ENCODE measurements at regions not wholly inside any gene's neighbourhood (a gene's known extent, or its start where the extent isn't known, plus 50 kb on each side); places are given as distances from the start of the nearest gene placed in this dataset.
"Not testable (repeated sequence)": the region's sequence is repeated elsewhere in the genome, so short reads cannot be mapped to it uniquely, and the experiment has no call there.

GRCh38 chr3:10645800-10646199 is 140.4 kb upstream of the ATP2B2 start:
- Histone ChIP-seq H3K27me3 (replicated peaks) (peaks cover 20% of the 10 kb centered on the region), H3K27ac (no peak overlapping the region), H3K4me3 (no peak overlapping the region), H3K36me3 (no peaks in the 10 kb centered on the region), H3K9me3 (replicated peaks) (no peaks in the 10 kb centered on the region), H3K4me1 (replicated peaks) (no peaks in the 10 kb centered on the region)
- DNase-seq (ENCODE audit: low read depth in 1 of 2, low spot score in 2 of 2): no peak

- Histone ChIP-seq H3K9me3 (replicated peaks) (no peaks in the 10 kb centered on the region), H3K27me3 (replicated peaks) (peaks cover 20% of the 10 kb centered on the region), H3K36me3 (no peaks in the 10 kb centered on the region), H3K27ac (no peak overlapping the region), H3K4me1 (replicated peaks) (no peaks in the 10 kb centered on the region), H3K4me3 (no peak overlapping the region)
- no peak for DNase-seq (ENCODE audit: low read depth in 1 of 2, low spot score in 2 of 2)
These were observed 141.3 kb upstream of the ATP2B2 start for GRCh38 chr3:10646531-10647335.

- no peak for DNase-seq (ENCODE audit: low read depth in 1 of 2, low spot score in 2 of 2)
- no peaks in the 10 kb centered on the region for H3K4me1 ChIP-seq (replicated peaks)
These were observed 142.0 kb upstream of the ATP2B2 start for GRCh38 chr3:10647376-10647775.

GRCh38 chr3:10648181-10648580 is 142.8 kb upstream of the ATP2B2 start:
- Histone ChIP-seq H3K4me3 (no peak overlapping the region), H3K27ac (no peak overlapping the region), H3K27me3 (replicated peaks) (peaks cover 16% of the 10 kb centered on the region), H3K36me3 (no peaks in the 10 kb centered on the region), H3K4me1 (replicated peaks) (no peaks in the 10 kb centered on the region), H3K9me3 (replicated peaks) (no peaks in the 10 kb centered on the region)
- no peak for DNase-seq (ENCODE audit: low read depth in 1 of 2, low spot score in 2 of 2)

More at GRCh38 chr3:10647376-10647775, 142.0 kb upstream of the ATP2B2 start:
- Histone ChIP-seq H3K9me3 (replicated peaks) (no peaks in the 10 kb centered on the region), H3K36me3 (no peaks in the 10 kb centered on the region), H3K4me3 (no peak overlapping the region), H3K27ac (no peak overlapping the region), H3K27me3 (replicated peaks) (peaks cover 20% of the 10 kb centered on the region)

- H3K27ac ChIP-seq; DNase-seq (ENCODE audit: low read depth in 1 of 2, low spot score in 2 of 2); H3K4me3 ChIP-seq; H3K36me3 ChIP-seq; H3K4me1 ChIP-seq (replicated peaks); H3K9me3 ChIP-seq (replicated peaks): not testable (repeated sequence)
- peaks cover 12% of the 10 kb centered on the region; the same call in 1 of the 2 replicates for H3K27me3 ChIP-seq (replicated peaks)
These were observed 144.1 kb upstream of the ATP2B2 start for GRCh38 chr3:10649463-10649862.

- Histone ChIP-seq H3K4me1 (replicated peaks) (no peaks in the 10 kb centered on the region), H3K4me3 (no peak overlapping the region), H3K9me3 (replicated peaks) (no peaks in the 10 kb centered on the region), H3K36me3 (no peaks in the 10 kb centered on the region), H3K27me3 (replicated peaks) (0 out of 2 replicates have a peak, but pooled peaks cover 6% of the 10 kb centered on the region), H3K27ac (no peak overlapping the region)
- DNase-seq (ENCODE audit: low read depth in 1 of 2, low spot score in 2 of 2): no peak
These were observed 146.1 kb upstream of the ATP2B2 start for GRCh38 chr3:10651506-10651905.

GRCh38 chr3:10653241-10653640 is 147.9 kb upstream of the ATP2B2 start:
- H3K27me3 ChIP-seq (replicated peaks): no peaks in the 10 kb centered on the region; the same call in 1 of the 2 replicates
- H3K27ac ChIP-seq: no peak overlapping the region
- H3K36me3 ChIP-seq: no peaks in the 10 kb centered on the region
- no peaks in the 10 kb centered on the region for H3K9me3 ChIP-seq (replicated peaks)
- H3K4me3 ChIP-seq: no peak overlapping the region
- H3K4me1 ChIP-seq (replicated peaks): no peaks in the 10 kb centered on the region
- no peak for DNase-seq (ENCODE audit: low read depth in 1 of 2, low spot score in 2 of 2)

- no peaks in the 10 kb centered on the region; the same call in 1 of the 2 replicates for H3K27me3 ChIP-seq (replicated peaks)
- H3K9me3 ChIP-seq (replicated peaks): no peaks in the 10 kb centered on the region
- no peaks in the 10 kb centered on the region for H3K36me3 ChIP-seq
- no peak overlapping the region for H3K27ac ChIP-seq
- no peak for DNase-seq (ENCODE audit: low read depth in 1 of 2, low spot score in 2 of 2)
- no peaks in the 10 kb centered on the region for H3K4me1 ChIP-seq (replicated peaks)
- H3K4me3 ChIP-seq: no peak overlapping the region
These were observed 148.7 kb upstream of the ATP2B2 start for GRCh38 chr3:10653866-10654611.

- Histone ChIP-seq H3K36me3 (no peaks in the 10 kb centered on the region), H3K9me3 (replicated peaks) (no peaks in the 10 kb centered on the region), H3K4me3 (no peak overlapping the region), H3K27me3 (replicated peaks) (no peaks in the 10 kb centered on the region; the same call in 1 of the 2 replicates), H3K27ac (no peak overlapping the region), H3K4me1 (replicated peaks) (no peaks in the 10 kb centered on the region)
- DNase-seq (ENCODE audit: low read depth in 1 of 2, low spot score in 2 of 2): no peak
These were observed 149.7 kb upstream of the ATP2B2 start for GRCh38 chr3:10655105-10655504.

GRCh38 chr3:10657339-10657738 is 152.0 kb upstream of the ATP2B2 start:
- not testable (repeated sequence) for H3K36me3 ChIP-seq; DNase-seq (ENCODE audit: low read depth in 1 of 2, low spot score in 2 of 2); H3K9me3 ChIP-seq (replicated peaks); H3K4me3 ChIP-seq; H3K27me3 ChIP-seq (replicated peaks); H3K4me1 ChIP-seq (replicated peaks); H3K27ac ChIP-seq

- Histone ChIP-seq H3K36me3 (no peaks in the 10 kb centered on the region), H3K27me3 (replicated peaks) (peaks cover 11% of the 10 kb centered on the region), H3K4me1 (replicated peaks) (no peaks in the 10 kb centered on the region), H3K9me3 (replicated peaks) (no peaks in the 10 kb centered on the region), H3K4me3 (no peak overlapping the region), H3K27ac (no peak overlapping the region)
- DNase-seq (ENCODE audit: low read depth in 1 of 2, low spot score in 2 of 2): no peak
These were observed 150.4 kb upstream of the SLC6A11 start for GRCh38 chr3:10665592-10665991.

GRCh38 chr3:10666621-10667020 is 149.4 kb upstream of the SLC6A11 start:
- no peaks in the 10 kb centered on the region for H3K9me3 ChIP-seq (replicated peaks)
- no peak overlapping the region for H3K27ac ChIP-seq
- H3K36me3 ChIP-seq: no peaks in the 10 kb centered on the region
- H3K4me1 ChIP-seq (replicated peaks): no peaks in the 10 kb centered on the region
- H3K4me3 ChIP-seq: no peak overlapping the region
- peaks cover 11% of the 10 kb centered on the region for H3K27me3 ChIP-seq (replicated peaks)
- no peak for DNase-seq (ENCODE audit: low read depth in 1 of 2, low spot score in 2 of 2)

- Histone ChIP-seq H3K9me3 (replicated peaks) (no peaks in the 10 kb centered on the region), H3K27me3 (replicated peaks) (peaks cover 13% of the 10 kb centered on the region), H3K27ac (no peak overlapping the region), H3K4me1 (replicated peaks) (no peaks in the 10 kb centered on the region), H3K36me3 (no peaks in the 10 kb centered on the region), H3K4me3 (no peak overlapping the region)
- no peak for DNase-seq (ENCODE audit: low read depth in 1 of 2, low spot score in 2 of 2)
These were observed 148.8 kb upstream of the SLC6A11 start for GRCh38 chr3:10667269-10667668.

GRCh38 chr3:10667901-10668476 is 148.0 kb upstream of the SLC6A11 start:
- no peak for DNase-seq (ENCODE audit: low read depth in 1 of 2, low spot score in 2 of 2)
- Histone ChIP-seq H3K9me3 (replicated peaks) (no peaks in the 10 kb centered on the region), H3K27me3 (replicated peaks) (peaks cover 15% of the 10 kb centered on the region), H3K4me3 (no peak overlapping the region), H3K27ac (no peak overlapping the region), H3K4me1 (replicated peaks) (no peaks in the 10 kb centered on the region), H3K36me3 (no peaks in the 10 kb centered on the region)
